Inflammatory macrophage treated with lipopolysaccharide for 4 hours (primary cell): ENCODE measurements at regions not wholly inside any gene's neighbourhood (a gene's known extent, or its start where the extent isn't known, plus 50 kb on each side); places are given as distances from the start of the nearest gene placed in this dataset.

Source experiments
- DNase-seq: peaks from one replicate; pipeline ENCODE4 v3.0.0-alpha.2; 2020

DNA sequence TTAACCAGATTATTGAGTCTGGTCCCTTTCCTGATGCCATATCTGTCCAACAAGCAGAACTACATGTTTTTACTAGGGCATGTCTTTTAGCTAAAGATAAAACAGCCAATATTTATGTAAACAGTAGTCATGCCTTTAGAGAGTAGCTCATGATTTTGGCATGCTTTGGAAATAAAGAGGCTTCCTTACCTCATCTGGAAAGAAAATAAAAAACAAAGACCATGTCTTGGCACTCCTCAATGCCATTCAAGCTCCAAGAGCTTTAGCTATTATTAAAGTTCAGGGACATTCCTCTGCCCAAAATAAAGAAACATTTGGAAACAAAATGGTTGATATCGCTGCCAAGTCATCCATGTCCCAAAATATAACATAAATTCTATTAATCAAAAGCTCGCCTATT, 202.4 kb downstream of the URB2 start:
- no peak for DNase-seq

DNA sequence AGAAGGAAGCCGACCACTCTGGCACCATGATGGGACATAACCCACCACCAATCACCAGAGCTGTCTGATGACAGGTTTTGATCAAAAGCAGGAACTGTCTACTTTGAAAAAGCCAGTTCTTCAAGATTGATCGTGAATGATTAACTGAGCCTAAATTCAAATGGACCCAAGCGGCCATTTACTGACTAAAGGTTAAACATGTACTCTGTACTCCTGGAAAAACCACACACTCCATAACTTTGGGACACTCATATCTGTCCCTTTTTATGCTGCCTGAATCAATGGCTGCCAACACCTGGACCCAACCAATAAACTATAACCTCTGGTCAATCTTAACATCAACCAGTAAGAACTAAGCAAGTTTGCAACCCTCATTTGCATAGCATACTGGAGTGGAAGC, 206.6 kb downstream of the URB2 start:
- no peak for DNase-seq

DNA sequence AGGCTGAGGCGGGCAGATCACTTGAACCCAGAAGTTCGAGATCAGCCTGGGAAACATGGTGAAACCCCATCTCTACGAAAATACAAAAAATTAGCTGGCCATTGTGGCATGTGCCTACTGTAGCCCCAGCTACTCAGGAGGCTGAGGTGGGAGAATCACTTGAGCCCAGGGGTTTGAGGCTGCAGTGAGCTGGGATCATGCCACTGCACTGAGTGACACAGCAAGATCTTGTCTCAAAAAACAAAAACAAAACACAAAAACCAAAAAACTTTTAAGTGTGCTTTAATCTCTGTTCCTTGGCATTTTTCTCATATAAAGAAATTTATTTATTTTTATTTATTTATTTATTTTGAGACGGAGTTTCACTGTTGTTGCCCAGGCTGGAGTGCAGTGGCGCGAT, 208.2 kb downstream of the URB2 start:
- no peak for DNase-seq

DNA sequence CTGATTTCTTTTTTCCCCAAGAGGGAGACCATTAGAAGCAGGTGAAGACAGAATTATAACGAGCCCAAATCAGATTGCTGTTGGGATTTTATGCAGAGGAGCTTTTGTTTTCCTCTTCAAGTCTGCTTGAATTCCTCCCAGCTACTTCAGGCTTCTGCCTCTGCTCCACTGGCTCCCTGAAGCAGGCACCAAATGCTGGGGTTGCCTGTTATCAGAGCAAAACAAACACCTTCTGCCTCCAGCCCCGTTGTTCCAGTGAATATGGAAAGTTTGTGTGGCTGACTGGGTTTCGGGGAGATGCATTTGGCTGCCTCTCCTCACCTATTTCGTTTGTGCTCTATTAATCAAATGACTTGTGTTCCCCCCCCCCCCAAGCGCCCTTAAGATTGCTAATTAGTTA, 209.2 kb downstream of the URB2 start:
- DNase-seq, result no peak

DNA sequence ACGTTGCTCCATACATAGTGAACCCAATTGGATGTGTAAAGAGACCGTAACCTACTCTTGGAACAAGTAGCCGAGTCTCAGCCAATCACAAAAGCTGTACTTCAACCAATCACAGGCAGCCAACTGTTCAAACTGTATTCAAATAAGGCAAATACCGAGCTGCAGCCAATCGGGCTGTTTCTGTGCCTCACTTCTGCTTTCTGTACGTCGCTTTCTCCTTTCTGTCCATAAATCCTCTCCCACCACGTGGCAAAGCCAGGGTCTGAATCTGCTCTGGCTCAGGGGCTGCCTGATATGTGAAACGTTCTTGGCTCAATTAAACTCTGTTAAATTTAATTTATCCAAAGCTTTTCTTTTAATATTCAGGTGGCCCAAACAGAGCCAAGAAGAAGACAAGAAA, 210.3 kb downstream of the URB2 start:
- DNase-seq, result no peak

DNA sequence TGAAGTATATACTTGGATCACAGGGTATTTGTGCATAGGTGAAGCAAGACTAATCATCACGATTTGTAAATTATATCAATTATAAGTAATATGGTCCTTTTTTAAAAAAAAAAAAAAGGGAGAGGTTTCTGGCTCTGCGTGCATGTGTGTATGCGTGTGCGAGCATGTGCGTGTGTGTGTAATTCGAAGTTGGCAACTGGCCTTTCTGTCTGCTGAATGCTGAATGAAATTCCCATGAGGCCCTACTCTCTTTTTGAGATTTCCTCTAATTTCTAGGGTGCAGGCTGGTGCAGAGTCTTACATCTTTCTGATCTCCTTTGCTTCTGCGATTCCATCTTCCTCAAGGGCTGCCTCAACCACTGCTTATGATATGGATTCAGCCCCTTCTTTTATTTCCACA, 212.2 kb downstream of the URB2 start:
- no peak for DNase-seq

DNA sequence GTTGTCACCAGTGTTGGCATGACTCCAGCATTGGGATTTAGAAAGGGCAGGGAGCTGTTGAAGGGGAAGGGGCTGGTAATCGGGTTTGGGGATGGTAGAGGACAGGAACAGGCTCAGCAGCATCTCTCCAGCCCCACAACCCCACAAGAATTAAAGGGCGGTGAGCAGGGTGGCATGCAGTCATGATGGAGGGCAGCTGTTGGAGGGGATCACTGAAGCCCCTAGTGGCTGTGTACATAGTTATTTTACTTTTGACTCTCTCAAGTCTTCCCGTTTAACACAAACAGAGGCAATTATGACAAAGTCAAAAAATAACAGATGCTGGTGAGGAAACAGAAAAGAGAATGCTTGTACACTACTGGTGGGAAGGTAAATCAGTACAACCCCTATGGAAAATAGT, 213.8 kb downstream of the URB2 start:
- no peak for DNase-seq

DNA sequence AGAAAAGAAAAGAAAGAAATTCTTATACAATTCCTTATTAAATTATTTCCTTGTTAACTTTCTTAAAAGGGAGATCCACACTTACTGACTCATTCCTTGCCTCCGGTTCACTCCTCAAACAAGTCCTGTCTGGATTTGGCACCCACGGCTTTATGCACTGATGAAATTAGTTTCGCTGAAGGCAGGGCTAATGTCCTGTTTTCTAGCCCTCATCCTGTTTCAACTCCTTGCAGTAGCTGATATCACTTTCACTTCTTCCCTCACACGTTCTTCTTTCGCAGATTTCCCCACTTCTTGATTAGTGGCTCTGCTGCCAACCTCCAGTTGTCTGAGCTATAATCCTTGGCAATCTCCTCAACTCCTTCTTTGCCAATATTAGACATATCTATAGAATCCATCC, 215.2 kb downstream of the URB2 start:
- peak; percentile 83 for DNase-seq

DNA sequence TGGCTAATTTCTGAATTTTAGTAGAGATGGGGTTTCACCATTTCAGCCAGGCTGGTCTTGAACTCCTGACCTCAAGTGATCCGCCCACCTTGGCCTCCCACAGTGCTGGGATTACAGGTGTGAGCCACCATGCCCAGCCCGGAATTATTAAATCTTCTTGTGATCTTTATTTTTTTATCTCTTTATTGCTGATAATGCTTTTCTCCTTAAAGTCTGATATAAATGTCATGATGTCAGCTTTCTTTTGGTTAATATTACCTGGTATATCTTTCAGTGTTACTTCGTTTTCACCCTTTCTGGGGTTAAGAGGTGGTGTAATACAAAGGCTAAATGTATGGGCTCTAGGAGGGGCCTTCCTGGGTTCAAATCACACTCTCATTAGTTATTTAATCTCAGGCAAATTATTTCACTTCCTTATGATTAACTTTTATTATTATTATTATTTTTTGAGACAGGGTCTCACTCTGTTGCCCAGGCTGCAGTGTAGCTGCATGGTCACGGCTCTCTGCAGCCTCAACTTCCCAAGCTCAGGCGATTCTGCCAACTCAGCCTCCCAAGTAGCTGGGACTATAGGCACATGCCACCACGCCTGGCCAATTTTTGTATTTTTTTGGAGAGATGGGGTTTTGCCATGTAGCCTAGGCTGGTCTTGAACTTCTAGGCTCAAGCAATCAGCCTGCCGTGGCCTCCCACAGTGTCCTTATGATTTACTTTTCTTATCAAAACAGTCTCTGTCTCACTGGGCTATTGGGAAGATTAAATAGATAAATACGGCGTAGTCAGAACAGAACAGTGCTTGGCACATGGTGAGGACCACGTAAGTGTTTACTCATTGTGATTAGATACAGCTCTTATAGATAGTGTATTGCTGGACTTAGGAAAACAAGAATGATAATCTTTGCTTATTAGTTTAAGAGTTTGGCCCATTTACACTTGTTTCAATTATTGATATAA, 216.5 kb downstream of the URB2 start:
- DNase-seq, result no peak

DNA sequence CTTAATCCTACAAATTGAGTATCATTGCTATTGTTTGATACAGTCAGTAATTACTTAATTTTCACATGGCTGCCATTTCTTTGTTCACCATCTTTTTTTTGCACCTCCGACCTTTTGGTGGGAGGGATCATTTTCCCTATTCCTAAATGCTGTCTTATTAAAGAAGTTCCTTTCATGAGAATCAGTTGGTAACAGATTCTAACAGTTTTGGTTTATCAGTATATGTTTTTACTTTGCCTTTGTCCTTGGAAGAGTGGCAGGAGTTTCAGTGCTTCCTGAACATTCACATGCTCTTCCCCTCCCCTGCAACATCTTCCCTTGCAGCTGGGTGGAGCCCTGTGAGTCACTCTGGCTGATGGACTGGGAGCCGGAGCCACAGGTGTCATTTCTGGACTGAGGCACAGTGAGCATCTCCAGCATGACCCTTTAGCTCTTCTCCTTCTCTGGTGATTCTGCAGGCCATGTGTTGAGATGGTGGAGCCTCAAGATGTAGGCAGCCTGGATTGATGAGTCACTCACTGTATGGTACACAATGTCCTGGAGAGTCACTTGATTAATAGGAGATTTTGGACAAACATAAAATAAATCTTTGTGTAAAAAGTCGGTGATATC, 217.7 kb downstream of the URB2 start:
- DNase-seq, result no peak

DNA sequence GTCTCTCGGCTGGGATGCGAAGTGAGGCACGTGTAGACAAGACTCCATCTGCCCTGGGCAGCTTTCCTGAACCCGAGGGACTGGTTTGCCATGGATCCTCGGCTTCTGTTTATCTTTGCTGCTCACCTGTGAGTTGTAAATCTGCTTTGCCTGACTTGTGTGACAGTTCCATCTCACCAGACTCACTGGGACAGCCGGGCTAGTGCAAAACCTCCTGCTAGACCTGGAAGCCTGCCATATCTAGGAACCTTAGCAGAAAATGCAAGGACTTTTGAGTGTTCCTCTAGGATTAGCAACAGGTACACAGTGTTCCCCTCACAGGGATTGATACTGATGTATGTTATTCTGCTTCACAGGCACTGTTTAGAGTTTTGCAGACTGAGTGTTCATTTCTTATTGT, 218.6 kb downstream of the URB2 start:
- DNase-seq, result no peak

DNA sequence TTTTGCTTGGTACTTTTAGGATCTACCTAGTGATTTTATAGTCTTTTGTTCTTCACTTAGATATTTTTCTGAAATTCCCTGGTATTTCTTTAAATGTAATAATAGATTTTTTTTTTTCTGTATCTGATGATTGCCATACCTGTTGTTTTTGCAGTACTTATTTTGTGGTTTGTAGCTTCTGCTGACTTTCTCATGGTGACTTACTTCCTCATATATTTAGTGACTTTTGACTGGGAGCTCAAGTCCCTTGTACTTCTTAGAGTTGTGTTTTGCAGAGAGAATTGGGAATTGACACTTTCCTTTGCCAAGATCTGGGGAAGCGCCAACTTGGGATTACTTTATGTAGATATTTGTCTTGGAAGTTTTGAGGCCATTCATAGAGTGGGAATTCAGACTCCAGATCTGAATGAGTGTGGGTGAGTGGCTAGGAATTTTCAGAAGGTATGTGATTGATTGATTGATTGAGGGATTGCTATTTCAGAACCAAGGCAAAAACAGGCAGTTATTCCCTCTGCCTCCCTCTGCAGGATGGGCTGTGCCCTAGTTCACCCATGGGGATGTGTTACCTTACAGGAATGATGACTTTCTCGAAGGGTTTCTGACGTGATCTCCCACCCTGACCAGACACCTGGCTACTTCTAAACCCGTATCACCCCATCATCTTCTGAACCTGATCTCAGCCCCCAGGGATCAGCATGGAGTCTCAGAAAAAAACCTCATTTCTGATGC, 219.5 kb downstream of the URB2 start:
- DNase-seq, result no peak

DNA sequence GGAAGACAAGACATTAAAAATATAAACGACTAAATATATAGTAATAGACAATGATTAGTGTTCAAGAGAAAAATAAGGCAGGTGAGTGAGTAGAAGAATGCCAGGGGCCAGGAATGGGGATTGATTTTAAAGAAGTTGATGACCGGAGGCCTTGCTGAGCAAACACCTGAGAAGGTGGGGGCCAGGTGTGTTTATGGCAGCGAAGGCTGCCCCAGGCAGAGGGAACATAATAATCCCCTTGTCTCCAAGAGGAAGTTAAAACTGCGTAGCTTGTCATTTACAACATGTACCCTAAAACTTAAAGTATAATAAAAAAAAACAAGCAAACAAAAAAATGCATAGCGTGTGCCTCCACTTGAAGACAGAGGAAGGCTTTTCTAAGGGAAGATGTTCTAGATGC, 220.3 kb downstream of the URB2 start:
- no peak for DNase-seq

DNA sequence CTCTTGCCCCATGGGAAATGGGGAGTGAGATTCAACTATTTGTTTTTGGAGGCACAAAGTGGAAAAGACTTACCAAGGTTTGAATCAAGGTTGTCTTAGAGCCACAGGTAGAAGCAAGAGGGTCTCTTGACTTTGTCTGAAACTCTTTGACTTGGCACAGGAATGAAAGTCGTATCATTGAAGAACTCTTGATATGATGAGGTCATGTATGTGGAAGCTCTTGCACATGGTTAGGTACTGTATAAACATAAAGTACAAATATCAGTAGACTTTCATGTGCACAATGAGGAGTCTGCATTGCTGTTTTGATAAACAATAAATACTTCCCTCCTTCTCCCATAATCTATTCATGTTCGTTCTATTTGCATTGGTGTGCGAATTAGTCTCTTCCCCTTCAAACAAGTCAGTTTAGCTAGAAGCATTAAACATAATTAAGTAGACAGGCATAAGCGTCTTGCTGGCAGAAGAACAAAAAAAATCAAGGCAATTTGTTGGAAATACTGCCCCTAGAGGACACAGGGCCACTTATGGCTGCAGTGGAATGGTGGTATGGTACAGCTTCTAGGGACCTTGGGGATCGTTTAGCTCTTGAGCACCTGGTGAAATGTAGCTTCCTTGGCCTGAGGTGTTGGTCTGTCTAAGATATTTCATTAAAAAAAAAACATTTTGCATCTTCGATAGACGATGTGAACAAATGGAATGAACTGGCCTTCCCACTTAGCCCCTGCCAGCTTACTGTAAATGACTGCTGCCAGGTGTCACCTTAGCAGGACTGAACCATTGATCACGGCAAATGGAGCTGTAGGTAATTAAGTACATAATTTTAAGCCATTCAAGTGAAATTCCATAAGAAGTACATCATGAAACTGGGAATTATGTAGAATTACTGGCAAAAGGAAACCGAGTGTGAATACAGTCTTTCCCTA, 218.0 kb upstream of the GALNT2 start:
- DNase-seq, result peak; percentile 25

DNA sequence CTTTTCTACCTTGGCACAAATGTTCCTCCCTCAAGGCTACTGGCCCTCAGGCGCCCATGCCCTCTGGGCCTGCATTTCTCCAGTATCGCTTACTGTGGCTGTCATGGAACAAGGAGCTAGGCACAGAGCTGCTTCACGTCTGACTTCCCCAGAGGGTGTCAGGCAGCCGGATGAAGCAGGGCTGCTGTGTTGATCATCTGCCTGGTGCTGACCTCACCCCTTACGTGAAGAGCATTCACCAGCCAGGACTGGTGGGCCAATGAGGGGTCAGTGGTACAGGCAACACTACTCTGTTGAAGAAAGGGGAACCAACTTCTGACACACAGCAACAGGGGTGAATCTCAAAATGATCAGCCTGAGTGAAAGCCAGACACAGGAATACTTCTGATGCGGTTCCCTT, 215.5 kb upstream of the GALNT2 start:
- DNase-seq, result no peak

DNA sequence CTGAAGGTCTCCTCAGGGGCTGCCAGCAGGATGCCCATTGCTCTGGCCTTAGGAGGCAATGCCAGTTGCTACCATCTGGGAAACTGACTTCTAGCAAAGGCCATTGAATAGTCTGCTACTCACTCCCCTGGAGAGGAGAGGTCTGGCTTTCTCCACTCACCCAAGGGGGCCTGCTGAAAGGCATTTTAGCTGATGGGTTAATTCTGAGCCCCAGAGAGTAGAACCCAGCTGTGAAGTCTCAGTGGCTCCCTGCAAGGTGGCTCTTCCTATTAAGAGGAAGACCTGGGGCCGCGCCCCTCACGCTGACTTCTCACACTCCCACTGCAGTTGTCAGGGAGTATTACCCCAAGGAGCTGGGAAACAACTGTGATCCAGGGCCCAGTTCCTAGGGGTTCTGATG, 213.3 kb upstream of the GALNT2 start:
- no peak for DNase-seq

DNA sequence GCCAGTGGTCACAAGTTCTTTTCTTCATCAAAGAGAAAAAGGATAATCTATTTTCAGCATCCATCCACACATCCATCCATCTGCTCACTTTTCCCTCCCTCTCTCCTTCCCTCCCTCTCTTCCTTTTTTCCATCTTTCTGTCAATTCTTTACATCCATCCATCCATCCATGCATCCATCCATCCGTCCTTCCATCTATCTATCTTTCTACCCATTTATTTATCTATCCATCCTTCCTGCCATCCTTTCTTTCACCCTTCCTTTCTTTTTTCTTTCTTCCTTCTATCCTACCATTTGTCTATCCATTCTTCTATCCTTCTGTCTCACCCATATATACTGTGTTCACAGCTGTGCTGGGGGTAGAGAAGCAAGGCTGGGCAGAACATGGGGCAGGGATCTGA, 212.4 kb upstream of the GALNT2 start:
- no peak for DNase-seq

DNA sequence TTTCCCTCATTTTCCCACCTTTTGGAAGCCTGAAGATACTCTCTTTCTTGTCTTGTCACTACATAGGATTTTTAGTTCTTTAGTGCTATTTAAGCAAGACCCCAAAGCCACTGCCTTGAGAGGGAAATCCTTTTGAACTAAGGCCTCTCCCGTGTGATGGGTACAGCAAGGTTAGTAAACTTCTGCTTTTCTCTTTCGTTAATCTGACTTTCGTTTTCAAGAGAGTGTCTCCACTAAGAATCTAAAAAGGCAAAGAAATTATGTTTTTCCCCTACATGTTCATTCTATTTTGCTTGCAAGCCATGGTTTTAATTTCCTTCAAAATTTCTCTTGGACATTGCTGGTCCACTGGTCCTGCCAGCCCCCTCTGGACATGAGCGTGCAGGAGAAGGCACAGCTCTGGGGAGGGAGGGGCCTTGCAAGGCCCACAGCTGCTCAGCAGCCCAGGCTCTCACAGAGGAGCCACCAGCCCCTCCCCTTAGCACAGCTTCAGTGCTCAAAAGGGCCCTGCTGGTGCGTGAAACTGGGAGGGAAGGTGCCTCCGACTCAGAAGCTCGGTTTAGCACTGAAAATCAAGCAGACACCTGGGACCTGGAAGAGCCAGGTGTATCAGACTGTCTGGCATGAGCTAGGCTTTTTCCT, 210.9 kb upstream of the GALNT2 start:
- DNase-seq, result peak; percentile 43

DNA sequence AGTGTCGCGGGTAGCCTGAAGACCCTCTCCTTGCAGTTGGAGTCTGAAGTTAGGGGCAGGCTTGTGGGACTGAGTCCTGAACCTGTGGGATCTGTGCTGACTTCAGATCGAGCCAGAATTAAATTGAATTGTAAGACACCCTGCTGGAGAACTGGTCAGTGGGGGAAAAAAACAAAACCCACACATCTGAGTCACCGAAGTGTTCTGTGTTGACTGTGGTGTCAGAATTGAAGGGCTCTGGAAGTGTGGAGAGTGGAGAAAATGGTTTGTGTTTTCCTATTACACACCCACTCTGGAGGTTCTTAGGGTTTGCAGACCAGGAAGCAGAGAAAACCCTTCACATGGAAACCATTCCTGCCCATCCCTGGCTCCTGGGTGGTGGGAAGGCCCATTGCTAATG, 209.5 kb upstream of the GALNT2 start:
- DNase-seq, result no peak

DNA sequence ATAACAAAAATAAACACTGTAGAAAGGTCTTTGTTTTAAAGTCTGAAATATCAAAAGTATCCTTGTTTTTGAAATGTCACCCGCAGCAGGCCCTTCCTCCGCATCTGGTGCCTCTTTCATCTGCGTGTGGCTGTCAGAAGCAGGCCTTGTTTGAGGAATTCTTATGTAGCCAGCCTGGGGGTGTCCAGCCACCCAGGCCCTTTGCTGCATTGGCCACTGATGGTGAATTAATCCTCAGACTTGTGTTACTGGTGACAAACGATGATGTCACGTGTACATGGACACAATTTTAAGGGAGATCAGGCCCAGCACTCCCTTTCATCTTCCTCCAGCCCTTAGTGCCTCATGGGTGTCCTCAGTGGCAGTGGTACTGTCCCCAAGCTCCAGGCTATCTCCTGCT, 208.0 kb upstream of the GALNT2 start:
- no peak for DNase-seq

DNA sequence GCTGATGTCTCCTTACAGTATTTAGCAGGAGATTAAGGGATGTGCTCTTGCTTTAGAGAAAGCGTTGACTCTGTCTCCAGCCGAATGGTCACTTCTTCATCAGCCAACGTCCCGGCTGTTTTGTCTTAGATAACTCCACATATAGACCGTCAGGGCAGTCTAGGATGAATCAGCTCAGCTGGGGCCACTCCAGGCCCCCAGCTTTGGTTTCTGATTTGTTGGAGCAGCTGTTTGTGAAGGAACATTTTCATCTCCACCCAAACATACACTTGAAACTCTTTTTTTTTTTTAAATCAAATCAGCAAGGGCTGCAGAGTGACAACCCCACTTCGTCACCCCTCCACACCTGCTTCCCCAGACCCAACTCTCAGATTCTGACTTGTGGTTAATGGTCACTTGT, 206.1 kb upstream of the GALNT2 start:
- no peak for DNase-seq
